ENCODE measurements at regions not wholly inside any gene's neighbourhood (a gene's known extent, or its start where the extent isn't known, plus 50 kb on each side); places are given as distances from the start of the nearest gene placed in this dataset.
"Not testable (repeated sequence)": the region's sequence is repeated elsewhere in the genome, so short reads cannot be mapped to it uniquely, and the experiment has no call there.

DNA sequence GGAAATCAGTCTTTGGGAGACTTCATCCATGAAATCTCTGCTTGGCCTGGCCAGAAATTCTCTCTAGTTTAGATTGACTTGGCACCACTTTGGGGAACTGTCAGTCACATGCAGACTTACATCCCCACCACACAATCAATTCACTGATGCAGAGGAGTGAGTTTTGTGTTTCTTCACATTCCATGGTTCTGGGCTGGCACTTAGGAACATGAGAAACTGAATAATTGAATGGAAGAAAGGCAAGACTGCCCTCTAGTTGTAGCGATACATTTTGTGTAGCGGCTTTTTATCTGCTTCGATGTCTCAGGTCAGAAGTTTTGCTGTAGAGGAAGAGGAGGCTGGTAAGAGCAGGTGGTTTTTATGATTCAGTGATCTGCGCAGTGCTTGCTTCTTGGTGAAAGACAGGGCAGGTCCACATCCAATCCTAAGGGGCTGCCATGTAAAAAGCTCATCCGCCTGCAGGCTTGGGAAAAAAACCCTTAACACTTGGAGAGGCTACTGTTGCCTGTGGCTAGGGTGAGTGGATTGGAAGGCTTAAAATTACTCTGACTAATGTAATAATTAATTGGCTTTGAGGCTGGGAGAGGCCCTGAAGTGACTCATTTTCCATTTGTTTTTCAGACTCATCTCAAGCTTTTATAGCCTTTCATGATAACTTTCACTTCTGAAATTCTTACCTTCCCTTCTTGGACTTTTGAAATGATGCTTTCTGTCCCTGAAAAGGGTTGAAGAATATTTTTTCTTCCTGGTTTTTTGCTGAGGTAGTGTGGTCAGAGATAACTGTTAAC is 75.4 kb upstream of the LPCAT1 start:
- H3K9ac ChIP-seq (ENCODE audit: insufficient read depth, low read length, poor library complexity, severe bottlenecking); H3K27ac ChIP-seq (ENCODE audit: low read depth in 1 of 2, low read length in 2 of 2); H3K9me3 ChIP-seq (replicated peaks in 1 of 2; ENCODE audit: control insufficient read depth in 1 of 2, insufficient read depth in 1 of 2, low read length in 2 of 2); H3K4me3 ChIP-seq (replicated peaks in 1 of 3; ENCODE audit: low read depth in 2 of 3, low read length in 3 of 3); H3K79me2 ChIP-seq (ENCODE audit: insufficient read depth, low read length); H3K36me3 ChIP-seq (replicated peaks in 1 of 2; ENCODE audit: control insufficient read depth in 1 of 2, insufficient read depth in 2 of 2, low read length in 2 of 2); H3K4me1 ChIP-seq (ENCODE audit: control insufficient read depth in 1 of 2, insufficient read depth in 2 of 2, low read length in 2 of 2); H3K4me2 ChIP-seq (replicated peaks; ENCODE audit: extremely low read depth, low read length, poor library complexity, severe bottlenecking); H4K20me1 ChIP-seq (ENCODE audit: insufficient read depth, low read length); H2AFZ ChIP-seq (ENCODE audit: insufficient read depth, low read depth, low read length, poor library complexity, severe bottlenecking); intact Hi-C loops (cut with micrococcal nuclease): not testable (repeated sequence)
- TF ChIP-seq, protein P1, sequence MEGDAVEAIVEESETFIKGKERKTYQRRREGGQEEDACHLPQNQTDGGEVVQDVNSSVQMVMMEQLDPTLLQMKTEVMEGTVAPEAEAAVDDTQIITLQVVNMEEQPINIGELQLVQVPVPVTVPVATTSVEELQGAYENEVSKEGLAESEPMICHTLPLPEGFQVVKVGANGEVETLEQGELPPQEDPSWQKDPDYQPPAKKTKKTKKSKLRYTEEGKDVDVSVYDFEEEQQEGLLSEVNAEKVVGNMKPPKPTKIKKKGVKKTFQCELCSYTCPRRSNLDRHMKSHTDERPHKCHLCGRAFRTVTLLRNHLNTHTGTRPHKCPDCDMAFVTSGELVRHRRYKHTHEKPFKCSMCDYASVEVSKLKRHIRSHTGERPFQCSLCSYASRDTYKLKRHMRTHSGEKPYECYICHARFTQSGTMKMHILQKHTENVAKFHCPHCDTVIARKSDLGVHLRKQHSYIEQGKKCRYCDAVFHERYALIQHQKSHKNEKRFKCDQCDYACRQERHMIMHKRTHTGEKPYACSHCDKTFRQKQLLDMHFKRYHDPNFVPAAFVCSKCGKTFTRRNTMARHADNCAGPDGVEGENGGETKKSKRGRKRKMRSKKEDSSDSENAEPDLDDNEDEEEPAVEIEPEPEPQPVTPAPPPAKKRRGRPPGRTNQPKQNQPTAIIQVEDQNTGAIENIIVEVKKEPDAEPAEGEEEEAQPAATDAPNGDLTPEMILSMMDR (IDR thresholded peaks at IDR 0.05) = peak; percentile 31
- Mint-ChIP-seq H3K36me3 (peaks cover 0 to 37% of the 10 kb centered on the region in 2 donors), H3K27ac (peak overlapping the region in 1 of 7 donors; percentile 34), H3K27me3 (ENCODE audit: low read depth in 3 of 3) (peaks cover 54 to 55% (median 54%) of the 10 kb centered on the region in 3 donors), H3K9me3 (peaks cover 2 to 16% (median 3%) of the 10 kb centered on the region in 7 donors), H3K4me1 (peaks cover 11% of the 10 kb centered on the region), H3K4me3 (peak overlapping the region in 1 of 2 donors; percentile 35)
- WGBS (ENCODE audit: insufficient coverage) = 29% methylated on average over 1 of the region's 5 CpGs
- peak; percentile 28 to 47 (median 30) for DNase-seq
- peaks cover 14 to 26% of the 10 kb centered on the region in 2 donors for H3K27me3 ChIP-seq (ENCODE audit: control insufficient read depth in 2 of 2, insufficient read depth in 2 of 2, low read length in 2 of 2)

DNA sequence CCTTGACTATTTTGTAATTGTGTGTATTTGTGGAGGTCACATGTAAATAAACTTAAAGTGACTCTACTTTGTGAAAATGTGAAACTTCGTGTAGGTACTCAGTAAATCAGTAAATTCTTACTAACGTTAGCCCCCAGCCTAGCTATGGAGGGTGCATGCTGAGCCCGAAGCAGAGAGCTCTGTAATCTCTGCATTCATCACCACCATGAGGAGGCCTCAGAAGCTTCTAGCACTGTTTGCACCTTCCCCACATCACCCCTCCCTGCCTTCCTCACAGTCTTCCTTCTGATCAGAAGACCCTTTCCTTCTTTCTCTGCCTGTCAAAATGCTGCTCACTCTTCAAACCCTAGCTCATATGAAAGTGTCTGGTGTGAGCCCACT is 73.3 kb upstream of the LPCAT1 start:
- Mint-ChIP-seq H3K4me1 (peaks cover 18% of the 10 kb centered on the region), H3K27me3 (ENCODE audit: low read depth in 3 of 3) (peaks cover 51 to 56% (median 53%) of the 10 kb centered on the region in 3 donors), H3K9me3 (peaks cover 2 to 20% (median 7%) of the 10 kb centered on the region in 7 donors), H3K36me3 (peaks cover 0 to 36% of the 10 kb centered on the region in 2 donors), H3K4me3 (peak overlapping the region in 1 of 2 donors; percentile 18)
- H3K9me3 ChIP-seq (replicated peaks in 1 of 2; ENCODE audit: control insufficient read depth in 1 of 2, insufficient read depth in 1 of 2, low read length in 2 of 2); H4K20me1 ChIP-seq (ENCODE audit: insufficient read depth, low read length); intact Hi-C loops (cut with micrococcal nuclease); H3K9ac ChIP-seq (ENCODE audit: insufficient read depth, low read length, poor library complexity, severe bottlenecking); H2AFZ ChIP-seq (ENCODE audit: insufficient read depth, low read depth, low read length, poor library complexity, severe bottlenecking); H3K79me2 ChIP-seq (ENCODE audit: insufficient read depth, low read length); H3K27ac ChIP-seq (ENCODE audit: low read depth in 1 of 2, low read length in 2 of 2); H3K4me2 ChIP-seq (replicated peaks; ENCODE audit: extremely low read depth, low read length, poor library complexity, severe bottlenecking); H3K27ac Mint-ChIP-seq; DNase-seq; H3K36me3 ChIP-seq (replicated peaks in 1 of 2; ENCODE audit: control insufficient read depth in 1 of 2, insufficient read depth in 2 of 2, low read length in 2 of 2); H3K4me3 ChIP-seq (replicated peaks in 1 of 3; ENCODE audit: low read depth in 2 of 3, low read length in 3 of 3): not testable (repeated sequence)
- peaks cover 12 to 15% of the 10 kb centered on the region in 2 donors for H3K4me1 ChIP-seq (ENCODE audit: control insufficient read depth in 1 of 2, insufficient read depth in 2 of 2, low read length in 2 of 2)
- no CpG with 5 or more reads among the region's 3 CpGs for WGBS (ENCODE audit: insufficient coverage)
- H3K27me3 ChIP-seq (ENCODE audit: control insufficient read depth in 2 of 2, insufficient read depth in 2 of 2, low read length in 2 of 2) = peaks cover 14 to 23% of the 10 kb centered on the region in 2 donors

DNA sequence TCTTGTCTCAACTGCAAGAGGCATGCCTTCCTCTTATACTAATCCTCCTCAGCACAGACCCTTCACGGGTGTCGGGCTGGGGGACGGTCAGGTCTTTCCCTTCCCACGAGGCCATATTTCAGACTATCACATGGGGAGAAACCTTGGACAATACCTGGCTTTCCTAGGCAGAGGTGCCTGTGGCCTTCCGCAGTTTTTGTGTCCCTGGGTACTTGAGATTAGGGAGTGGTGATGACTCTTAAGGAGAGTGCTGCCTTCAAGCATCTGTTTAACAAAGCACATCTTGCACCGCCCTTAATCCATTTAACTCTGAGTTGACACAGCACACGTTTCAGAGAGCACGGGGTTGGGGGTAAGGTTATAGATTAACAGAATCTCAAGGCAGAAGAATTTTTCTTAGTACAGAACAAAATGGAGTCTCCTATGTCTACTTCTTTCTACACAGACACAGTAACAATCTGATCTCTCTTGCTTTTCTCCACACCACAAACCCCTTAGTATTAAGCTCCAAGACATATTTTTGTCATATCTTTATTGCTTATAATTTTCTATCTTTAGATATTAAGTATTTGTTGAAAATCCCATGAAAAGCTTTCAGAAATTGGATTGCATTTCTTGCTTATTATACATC is 72.8 kb upstream of the LPCAT1 start:
- DNase-seq; H3K9me3 ChIP-seq (replicated peaks in 1 of 2; ENCODE audit: control insufficient read depth in 1 of 2, insufficient read depth in 1 of 2, low read length in 2 of 2); H2AFZ ChIP-seq (ENCODE audit: insufficient read depth, low read depth, low read length, poor library complexity, severe bottlenecking); intact Hi-C loops (cut with micrococcal nuclease); H3K9ac ChIP-seq (ENCODE audit: insufficient read depth, low read length, poor library complexity, severe bottlenecking); H4K20me1 ChIP-seq (ENCODE audit: insufficient read depth, low read length); H3K4me2 ChIP-seq (replicated peaks; ENCODE audit: extremely low read depth, low read length, poor library complexity, severe bottlenecking); H3K36me3 ChIP-seq (replicated peaks in 1 of 2; ENCODE audit: control insufficient read depth in 1 of 2, insufficient read depth in 2 of 2, low read length in 2 of 2); H3K27ac ChIP-seq (ENCODE audit: low read depth in 1 of 2, low read length in 2 of 2); H3K4me3 ChIP-seq (replicated peaks in 1 of 3; ENCODE audit: low read depth in 2 of 3, low read length in 3 of 3); H3K79me2 ChIP-seq (ENCODE audit: insufficient read depth, low read length); H3K27ac Mint-ChIP-seq: not testable (repeated sequence)
- peaks cover 0 to 41% of the 10 kb centered on the region in 2 donors for H3K36me3 Mint-ChIP-seq
- no CpG with 5 or more reads among the region's 8 CpGs for WGBS (ENCODE audit: insufficient coverage)
- Histone ChIP-seq H3K4me1 (ENCODE audit: control insufficient read depth in 1 of 2, insufficient read depth in 2 of 2, low read length in 2 of 2) (peaks cover 12 to 15% of the 10 kb centered on the region in 2 donors), H3K27me3 (ENCODE audit: control insufficient read depth in 2 of 2, insufficient read depth in 2 of 2, low read length in 2 of 2) (peaks cover 14 to 22% of the 10 kb centered on the region in 2 donors)
- H3K27me3 Mint-ChIP-seq (ENCODE audit: low read depth in 3 of 3) = peaks cover 52 to 55% (median 54%) of the 10 kb centered on the region in 3 donors
- peaks cover 2 to 19% (median 7%) of the 10 kb centered on the region in 7 donors for H3K9me3 Mint-ChIP-seq
- H3K4me1 Mint-ChIP-seq = peaks cover 18% of the 10 kb centered on the region
- H3K4me3 Mint-ChIP-seq = peak overlapping the region in 1 of 2 donors; percentile 18

Measured in CD14-positive monocyte (primary cell).